Astrocyte of the spinal cord (primary cell): ENCODE measurements at regions not wholly inside any gene's neighbourhood (a gene's known extent, or its start where the extent isn't known, plus 50 kb on each side); places are given as distances from the start of the nearest gene placed in this dataset.

Source experiments
- DNase-seq: peaks from one replicate; pipeline ENCODE4 v3.0.0; 2011; ENCODE audit warnings: low read depth, low spot score
- H3K4me3 ChIP-seq: 2 replicates; pipeline ENCODE4 v1.5.1; 2011; ENCODE audit warnings: low read depth, mild to moderate bottlenecking, low read length, moderate library complexity
- in situ Hi-C: cut with HindIII; loops from 2 replicates; pipeline ENCODE4 v1.10.0; 2017; ENCODE audit warnings: low sequenced_read_pairs
- TF ChIP-seq, protein P1 (sequence below): IDR thresholded peaks from 2 replicates; pipeline ENCODE4 v1.5.1; 2012; ENCODE audit warnings: low read depth, mild to moderate bottlenecking, low read length, inconsistent platforms

GRCh38 chr10:83289948-83290347 is 849.4 kb upstream of the GHITM start:
- H3K4me3 ChIP-seq, result no peak overlapping the region
- in situ Hi-C loops, result no loop called here
- DNase-seq, result no peak
- TF ChIP-seq, protein P1, sequence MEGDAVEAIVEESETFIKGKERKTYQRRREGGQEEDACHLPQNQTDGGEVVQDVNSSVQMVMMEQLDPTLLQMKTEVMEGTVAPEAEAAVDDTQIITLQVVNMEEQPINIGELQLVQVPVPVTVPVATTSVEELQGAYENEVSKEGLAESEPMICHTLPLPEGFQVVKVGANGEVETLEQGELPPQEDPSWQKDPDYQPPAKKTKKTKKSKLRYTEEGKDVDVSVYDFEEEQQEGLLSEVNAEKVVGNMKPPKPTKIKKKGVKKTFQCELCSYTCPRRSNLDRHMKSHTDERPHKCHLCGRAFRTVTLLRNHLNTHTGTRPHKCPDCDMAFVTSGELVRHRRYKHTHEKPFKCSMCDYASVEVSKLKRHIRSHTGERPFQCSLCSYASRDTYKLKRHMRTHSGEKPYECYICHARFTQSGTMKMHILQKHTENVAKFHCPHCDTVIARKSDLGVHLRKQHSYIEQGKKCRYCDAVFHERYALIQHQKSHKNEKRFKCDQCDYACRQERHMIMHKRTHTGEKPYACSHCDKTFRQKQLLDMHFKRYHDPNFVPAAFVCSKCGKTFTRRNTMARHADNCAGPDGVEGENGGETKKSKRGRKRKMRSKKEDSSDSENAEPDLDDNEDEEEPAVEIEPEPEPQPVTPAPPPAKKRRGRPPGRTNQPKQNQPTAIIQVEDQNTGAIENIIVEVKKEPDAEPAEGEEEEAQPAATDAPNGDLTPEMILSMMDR, result no peak

DNA sequence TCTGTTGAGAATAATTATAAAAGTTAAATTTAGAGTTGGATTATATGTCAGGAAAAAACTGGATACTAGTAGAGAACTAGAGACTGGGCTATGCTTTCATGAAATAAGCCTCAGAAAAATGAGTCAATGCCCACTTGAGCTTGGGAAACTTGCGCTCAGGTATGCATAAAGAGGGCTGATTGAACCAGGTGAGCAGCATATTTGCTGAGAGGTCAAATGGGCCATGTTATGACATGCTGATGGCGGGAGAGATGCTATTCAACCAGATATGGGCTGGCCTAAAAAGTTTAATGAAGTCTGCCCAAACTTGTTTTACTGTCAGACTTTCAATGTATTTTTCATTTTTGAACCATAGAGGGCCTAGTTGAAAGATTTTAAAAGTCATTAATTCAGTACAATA is 837.6 kb upstream of the GHITM start:
- no peak for DNase-seq
- TF ChIP-seq, protein P1, result no peak
- in situ Hi-C loops, result no loop called here
- H3K4me3 ChIP-seq, result no peak overlapping the region

DNA sequence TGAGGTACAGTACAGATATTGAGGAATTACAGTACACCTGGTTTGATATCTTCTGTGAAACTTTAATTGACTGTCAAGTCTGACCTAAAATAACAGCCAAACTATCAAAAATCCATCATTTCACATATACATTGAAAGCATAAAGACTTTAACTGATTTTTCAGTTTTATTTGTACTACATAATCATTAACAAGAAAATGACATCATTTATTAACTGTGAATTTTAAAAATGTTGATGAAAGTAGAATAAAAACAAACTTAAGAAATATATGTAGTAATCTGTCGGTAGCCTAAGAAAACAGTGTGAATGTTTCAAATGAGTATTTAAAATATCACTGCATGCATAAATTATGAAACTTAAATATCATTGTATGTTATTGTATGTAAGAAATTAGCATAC is 836.7 kb upstream of the GHITM start:
- DNase-seq, result no peak
- in situ Hi-C loops, result no loop called here

GRCh38 chr10:83310688-83311087 is 828.6 kb upstream of the GHITM start:
- TF ChIP-seq, protein P1, result no peak
- no peak for DNase-seq
- in situ Hi-C loops, result no loop called here
- H3K4me3 ChIP-seq, result no peak overlapping the region

More for the DNA sequence above, 836.7 kb upstream of the GHITM start:
- TF ChIP-seq, protein P1, result no peak
- H3K4me3 ChIP-seq, result no peak overlapping the region

DNA sequence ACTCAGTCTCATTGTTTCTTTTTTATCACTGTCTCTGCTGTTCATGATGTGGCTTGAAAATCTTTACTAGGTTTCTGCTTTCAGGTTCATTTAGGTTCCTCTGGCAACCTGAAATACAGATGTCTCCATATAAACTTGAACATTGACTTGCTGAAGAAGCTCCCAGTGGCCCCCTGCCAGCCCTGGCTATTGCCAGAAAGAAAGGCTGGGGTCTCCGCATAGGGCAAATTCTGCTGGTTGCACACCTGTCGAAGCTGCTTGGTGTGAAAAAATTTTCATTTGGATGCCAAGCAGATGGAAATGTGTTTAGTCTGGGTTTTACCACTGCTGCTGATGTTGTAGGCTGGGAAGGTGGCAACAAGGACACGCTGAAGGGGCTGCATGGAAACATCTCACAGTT is 826.7 kb upstream of the GHITM start:
- no peak for DNase-seq
- no peak overlapping the region for H3K4me3 ChIP-seq
- in situ Hi-C loops, result no loop called here
- TF ChIP-seq, protein P1, result no peak

GRCh38 chr10:83332690-83333089 is 806.6 kb upstream of the GHITM start:
- in situ Hi-C loops, result no loop called here
- no peak for DNase-seq
- no peak overlapping the region for H3K4me3 ChIP-seq
- TF ChIP-seq, protein P1, result no peak

- in situ Hi-C loops, result no loop called here
- DNase-seq, result no peak
- TF ChIP-seq, protein P1, result no peak
- H3K4me3 ChIP-seq, result no peak overlapping the region
Observed at GRCh38 chr10:83333566-83333965, 805.7 kb upstream of the GHITM start.
